ENCODE measurements at regions not wholly inside any gene's neighbourhood (a gene's known extent, or its start where the extent isn't known, plus 50 kb on each side); places are given as distances from the start of the nearest gene placed in this dataset.

DNA sequence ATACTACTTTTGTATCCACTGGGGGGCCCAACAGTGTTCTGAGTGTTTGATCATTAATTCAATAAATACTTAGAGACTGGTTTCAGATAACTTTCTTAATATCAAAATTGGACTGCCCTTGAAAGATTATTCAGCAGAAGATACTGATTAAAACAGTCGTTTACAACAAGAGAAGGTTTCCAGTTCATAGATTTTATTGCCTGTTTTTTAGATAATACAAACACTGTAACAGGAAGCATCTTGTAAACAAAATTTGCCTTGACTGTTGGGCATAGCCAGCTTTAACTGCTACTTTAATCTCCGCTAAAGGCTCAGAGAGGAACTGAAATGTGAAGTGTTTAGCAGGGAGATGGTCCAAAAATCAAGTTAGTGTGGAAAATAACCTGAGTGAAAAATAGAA, 1168.7 kb upstream of the NUDT12 start:
- TF ChIP-seq BHLHE40 (IDR thresholded peaks at IDR 0.05; ENCODE audit: borderline replicate concordance): no peak
- no peak for TF ChIP-seq FOXM1 (IDR thresholded peaks at IDR 0.05; ENCODE audit: borderline replicate concordance)
- no peak for TF ChIP-seq L3MBTL2 (conservative IDR thresholded peaks at IDR 0.05)
- TF ChIP-seq ARNT (IDR thresholded peaks at IDR 0.05): no peak
- TF ChIP-seq CTBP1 (IDR thresholded peaks at IDR 0.05; ENCODE audit: borderline replicate concordance): no peak
- no peak for TF ChIP-seq TARDBP (IDR thresholded peaks at IDR 0.05)
- TF ChIP-seq SP1 (IDR thresholded peaks at IDR 0.05): no peak
- TF ChIP-seq FOXK2 (IDR thresholded peaks at IDR 0.05): no peak
- no peak for TF ChIP-seq HDGF (IDR thresholded peaks at IDR 0.05; ENCODE audit: borderline replicate concordance)
- TF ChIP-seq NFRKB (IDR thresholded peaks at IDR 0.05): no peak
- TF ChIP-seq FOXA1 (IDR thresholded peaks at IDR 0.05): no peak
- no peak for TF ChIP-seq SUZ12 (IDR thresholded peaks at IDR 0.05)
- no peak for TF ChIP-seq ELF4 (IDR thresholded peaks at IDR 0.05)
- no peak for TF ChIP-seq LEF1 (IDR thresholded peaks at IDR 0.05; ENCODE audit: borderline replicate concordance)

Measured in HEK293T (cell line).